Aorta (tissue), 5 donors: ENCODE measurements at regions not wholly inside any gene's neighbourhood (a gene's known extent, or its start where the extent isn't known, plus 50 kb on each side); places are given as distances from the start of the nearest gene placed in this dataset.

Experiments used
- ATAC-seq: fragments of 200-7000 bp; cut with Tn5 transposase; one replicate; pipeline ENCODE4 v1.9.1; 2022; ENCODE audit warnings: moderate library complexity; ENCODE audit not compliant: low FRiP score
- DNase-seq, 2 donors: peaks; one replicate each; pipeline ENCODE4 v3.0.0-alpha.2; 2020
- H3K27ac ChIP-seq, 2 donors: one replicate each; pipeline ENCODE4 v1.5.1; 2013; ENCODE audit warnings: low read length in 2 of 2, mild to moderate bottlenecking in 2 of 2, moderate library complexity in 2 of 2, control low read depth in 1 of 2, inconsistent platforms in 1 of 2, low read depth in 1 of 2
- H3K27me3 ChIP-seq, 2 donors: one replicate each; pipeline ENCODE4 v1.6.1; 2013; ENCODE audit warnings: control low read depth in 1 of 2, low read length in 1 of 2, mild to moderate bottlenecking in 1 of 2, moderate library complexity in 1 of 2; ENCODE audit not compliant: insufficient read depth in 2 of 2, control insufficient read depth in 1 of 2
- H3K36me3 ChIP-seq, 2 donors: one replicate each; pipeline ENCODE4 v1.6.1; 2013; ENCODE audit warnings: control low read depth in 1 of 2, low read length in 1 of 2, mild to moderate bottlenecking in 1 of 2; ENCODE audit not compliant: insufficient read depth in 2 of 2, control insufficient read depth in 1 of 2
- H3K4me1 ChIP-seq, 2 donors: one replicate each; pipeline ENCODE4 v1.6.1; 2013; ENCODE audit warnings: low read length in 2 of 2, control low read depth in 1 of 2, mild to moderate bottlenecking in 1 of 2, moderate library complexity in 1 of 2; ENCODE audit not compliant: insufficient read depth in 2 of 2, control insufficient read depth in 1 of 2
- H3K4me3 ChIP-seq, 2 donors: one replicate each; pipeline ENCODE4 v1.5.1; 2013; ENCODE audit warnings: low read length in 2 of 2, control low read depth in 1 of 2, mild to moderate bottlenecking in 1 of 2
- H3K9me3 ChIP-seq: one replicate; pipeline ENCODE4 v1.6.1; 2013; ENCODE audit warnings: mild to moderate bottlenecking, low read length; ENCODE audit not compliant: control insufficient read depth
- WGBS, 2 donors: extraction: QIAGEN DNeasy Blood & Tissue Kit; methylation state at CpG; one replicate each; pipeline ENCODE4 v1.1.7; 2013; 5-methylcytosine and 5-hydroxymethylcytosine counted together
- intact Hi-C, 2 donors: fragments of 100-400 bp; cut with DNase I; formaldehyde crosslinking; loops; one replicate each; pipeline versions ENCODE4 v1.14.2 to v1.15.0; 2022
- donor health status: healthy with polysubstance abuse.
- donor health status: Bipolar disorder and iron deficiency.
- donor health status: DM: no; HTN: no; CAD: no.
- donor health status: DM: no; HTN: no; CAD: no.
- donor health status: DM: yes; HTN: yes; CAD: no.

DNA sequence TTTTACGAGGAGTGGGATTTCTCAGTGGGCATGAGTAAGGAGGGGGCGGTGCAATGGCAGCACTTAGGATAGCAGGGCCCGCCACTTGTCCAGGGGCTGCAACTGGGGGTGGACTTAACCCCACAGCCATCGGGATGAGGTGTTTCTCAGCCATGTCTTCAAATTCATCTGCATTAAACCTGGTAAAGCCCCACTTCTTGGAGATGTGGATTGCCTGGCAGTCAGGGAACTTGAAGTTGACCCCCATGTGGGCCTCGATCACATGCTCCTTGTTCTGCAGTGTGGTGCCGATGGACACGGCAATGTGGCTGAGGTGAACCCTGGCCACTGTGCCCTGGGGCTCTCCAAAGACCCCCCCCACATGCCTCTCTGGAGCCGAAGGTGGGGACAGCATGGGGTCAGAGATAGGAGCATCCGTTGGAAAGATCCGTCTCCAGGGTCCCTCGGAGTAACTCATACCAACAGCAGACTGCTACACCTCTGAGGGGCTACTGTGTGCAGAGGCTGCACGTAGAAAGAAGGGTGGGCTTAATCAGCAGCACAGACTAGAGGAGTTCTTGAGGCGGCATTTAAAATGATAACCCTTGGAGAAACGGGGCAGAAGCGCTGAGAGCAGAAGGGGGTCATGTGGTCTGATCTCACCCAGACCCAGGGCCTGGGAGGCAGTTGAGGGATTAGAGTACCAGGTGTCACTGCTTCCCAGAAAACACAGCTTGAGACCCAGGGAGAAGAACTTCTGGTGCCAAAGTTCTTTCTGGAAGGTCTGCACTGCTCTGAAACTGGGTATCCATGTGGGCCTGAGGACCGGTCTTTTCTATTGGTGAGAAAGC lies 141.4 kb downstream of the MTX3 start:
- intact Hi-C loops = no loop called here
- ATAC-seq (no peak), DNase-seq (no peak)
- WGBS, 2 donors = 90 to 91% methylated on average over 16 of the region's 16 CpGs
- Histone ChIP-seq H3K9me3 (peaks cover 1% of the 10 kb centered on the region), H3K4me1 (no peaks in the 10 kb centered on the region), H3K36me3 (no peaks in the 10 kb centered on the region), H3K27me3 (no peaks in the 10 kb centered on the region), H3K4me3 (no peak overlapping the region), H3K27ac (no peak overlapping the region)
